Colon (tissue), 2 donors: ENCODE measurements at regions not wholly inside any gene's neighbourhood (a gene's known extent, or its start where the extent isn't known, plus 50 kb on each side); places are given as distances from the start of the nearest gene placed in this dataset.
A peak's percentile ranks its signal among the peaks of the same experiment; 100 is the strongest.

Experiments
- FAIRE-seq: peaks from 2 replicates; lab custom pipeline; 2012; peaks lifted over from hg19 to GRCh38; lab: Jason Lieb, UNC
- donor health status: control.
- donor health status: control.

GRCh38 chr2:76320716-76321115 lies 610.0 kb upstream of the GCFC2 start:
- FAIRE-seq: no peak

GRCh38 chr2:76318848-76319360 lies 608.2 kb upstream of the GCFC2 start:
- no peak for FAIRE-seq

- no peak for FAIRE-seq
These were observed 606.0 kb upstream of the GCFC2 start for GRCh38 chr2:76316691-76317090.

GRCh38 chr2:76314271-76315020 lies 603.7 kb upstream of the GCFC2 start:
- FAIRE-seq: no peak

GRCh38 chr2:76312236-76312635 lies 601.5 kb upstream of the GCFC2 start:
- no peak for FAIRE-seq

GRCh38 chr2:76311728-76312127 lies 601.0 kb upstream of the GCFC2 start:
- FAIRE-seq: no peak

- FAIRE-seq: peak; percentile 51
These were observed 600.3 kb upstream of the GCFC2 start for GRCh38 chr2:76310894-76311633.

GRCh38 chr2:76307495-76307894 lies 596.8 kb upstream of the GCFC2 start:
- no peak for FAIRE-seq

- no peak for FAIRE-seq
These were observed 587.3 kb upstream of the GCFC2 start for GRCh38 chr2:76298041-76298440.

- no peak for FAIRE-seq
These were observed 585.7 kb upstream of the GCFC2 start for GRCh38 chr2:76296438-76296837.

- FAIRE-seq: no peak
These were observed 585.0 kb upstream of the GCFC2 start for GRCh38 chr2:76295762-76296161.

- FAIRE-seq: no peak
These were observed 577.9 kb upstream of the GCFC2 start for GRCh38 chr2:76288598-76288997.

- no peak for FAIRE-seq
These were observed 577.4 kb upstream of the GCFC2 start for GRCh38 chr2:76288146-76288545.

- no peak for FAIRE-seq
These were observed 572.6 kb upstream of the GCFC2 start for GRCh38 chr2:76283350-76283749.

- FAIRE-seq: no peak
These were observed 570.6 kb upstream of the GCFC2 start for GRCh38 chr2:76281156-76281841.

GRCh38 chr2:76280686-76281085 lies 570.0 kb upstream of the GCFC2 start:
- no peak for FAIRE-seq

GRCh38 chr2:76279142-76279541 lies 568.4 kb upstream of the GCFC2 start:
- no peak for FAIRE-seq

GRCh38 chr2:76275788-76276187 lies 565.1 kb upstream of the GCFC2 start:
- no peak for FAIRE-seq

- no peak for FAIRE-seq
These were observed 564.0 kb upstream of the GCFC2 start for GRCh38 chr2:76274676-76275075.

- no peak for FAIRE-seq
These were observed 563.4 kb upstream of the GCFC2 start for GRCh38 chr2:76274160-76274559.

- no peak for FAIRE-seq
These were observed 559.5 kb upstream of the GCFC2 start for GRCh38 chr2:76270096-76270710.

- no peak for FAIRE-seq
These were observed 558.3 kb upstream of the GCFC2 start for GRCh38 chr2:76268902-76269620.
